ENCODE measurements at regions not wholly inside any gene's neighbourhood (a gene's known extent, or its start where the extent isn't known, plus 50 kb on each side); places are given as distances from the start of the nearest gene placed in this dataset.

- Histone ChIP-seq H3K9me3 (ENCODE audit: low read length) (no peaks in the 10 kb centered on the region), H3K27me3 (ENCODE audit: insufficient read depth, low read length) (no peaks in the 10 kb centered on the region), H3K36me3 (ENCODE audit: insufficient read depth, low read length) (no peaks in the 10 kb centered on the region), H2AFZ (ENCODE audit: low read depth, low read length) (no peak overlapping the region), H3K4me3 (ENCODE audit: low read length) (no peak overlapping the region), H3K4me1 (ENCODE audit: insufficient read depth, low read length) (peaks cover 5% of the 10 kb centered on the region)
These were observed 493.6 kb upstream of the MDFIC2 start for GRCh38 chr3:70806021-70806420.

GRCh38 chr3:70805061-70805889, 492.8 kb upstream of the MDFIC2 start:
- H3K4me3 ChIP-seq (ENCODE audit: low read length): no peak overlapping the region

GRCh38 chr3:70803891-70804290, 491.5 kb upstream of the MDFIC2 start:
- no peak overlapping the region for H2AFZ ChIP-seq (ENCODE audit: low read depth, low read length)
- no peak overlapping the region for H3K4me3 ChIP-seq (ENCODE audit: low read length)
- H3K27me3 ChIP-seq (ENCODE audit: insufficient read depth, low read length): no peaks in the 10 kb centered on the region
- H3K9me3 ChIP-seq (ENCODE audit: low read length): no peaks in the 10 kb centered on the region
- H3K4me1 ChIP-seq (ENCODE audit: insufficient read depth, low read length): peaks cover 4% of the 10 kb centered on the region
- H3K36me3 ChIP-seq (ENCODE audit: insufficient read depth, low read length): no peaks in the 10 kb centered on the region

More at GRCh38 chr3:70805061-70805889, 492.8 kb upstream of the MDFIC2 start:
- peaks cover 4% of the 10 kb centered on the region for H3K4me1 ChIP-seq (ENCODE audit: insufficient read depth, low read length)
- no peaks in the 10 kb centered on the region for H3K27me3 ChIP-seq (ENCODE audit: insufficient read depth, low read length)
- no peaks in the 10 kb centered on the region for H3K36me3 ChIP-seq (ENCODE audit: insufficient read depth, low read length)
- no peak overlapping the region for H2AFZ ChIP-seq (ENCODE audit: low read depth, low read length)
- no peaks in the 10 kb centered on the region for H3K9me3 ChIP-seq (ENCODE audit: low read length)

- Histone ChIP-seq H3K9me3 (ENCODE audit: low read length) (no peaks in the 10 kb centered on the region), H3K4me1 (ENCODE audit: insufficient read depth, low read length) (peaks cover 4% of the 10 kb centered on the region), H3K4me3 (ENCODE audit: low read length) (no peak overlapping the region), H3K36me3 (ENCODE audit: insufficient read depth, low read length) (no peaks in the 10 kb centered on the region), H2AFZ (ENCODE audit: low read depth, low read length) (no peak overlapping the region), H3K27me3 (ENCODE audit: insufficient read depth, low read length) (no peaks in the 10 kb centered on the region)
These were observed 490.9 kb upstream of the MDFIC2 start for GRCh38 chr3:70803319-70803718.

GRCh38 chr3:70800951-70801350, 488.5 kb upstream of the MDFIC2 start:
- no peak overlapping the region for H3K4me3 ChIP-seq (ENCODE audit: low read length)
- H3K36me3 ChIP-seq (ENCODE audit: insufficient read depth, low read length): no peaks in the 10 kb centered on the region
- H3K9me3 ChIP-seq (ENCODE audit: low read length): no peaks in the 10 kb centered on the region
- H2AFZ ChIP-seq (ENCODE audit: low read depth, low read length): no peak overlapping the region
- H3K27me3 ChIP-seq (ENCODE audit: insufficient read depth, low read length): no peaks in the 10 kb centered on the region
- no peaks in the 10 kb centered on the region for H3K4me1 ChIP-seq (ENCODE audit: insufficient read depth, low read length)

- no peaks in the 10 kb centered on the region for H3K9me3 ChIP-seq (ENCODE audit: low read length)
- H3K4me1 ChIP-seq (ENCODE audit: insufficient read depth, low read length): no peaks in the 10 kb centered on the region
- no peak overlapping the region for H3K4me3 ChIP-seq (ENCODE audit: low read length)
- H2AFZ ChIP-seq (ENCODE audit: low read depth, low read length): no peak overlapping the region
- H3K27me3 ChIP-seq (ENCODE audit: insufficient read depth, low read length): no peaks in the 10 kb centered on the region
- H3K36me3 ChIP-seq (ENCODE audit: insufficient read depth, low read length): no peaks in the 10 kb centered on the region
These were observed 477.4 kb upstream of the MDFIC2 start for GRCh38 chr3:70789878-70790277.

GRCh38 chr3:70780790-70781189, 468.4 kb upstream of the MDFIC2 start:
- H3K27me3 ChIP-seq (ENCODE audit: insufficient read depth, low read length): no peaks in the 10 kb centered on the region

GRCh38 chr3:70779296-70779695, 466.9 kb upstream of the MDFIC2 start:
- H3K27me3 ChIP-seq (ENCODE audit: insufficient read depth, low read length): no peaks in the 10 kb centered on the region
- H3K9me3 ChIP-seq (ENCODE audit: low read length): no peaks in the 10 kb centered on the region
- H2AFZ ChIP-seq (ENCODE audit: low read depth, low read length): no peak overlapping the region
- H3K4me1 ChIP-seq (ENCODE audit: insufficient read depth, low read length): no peaks in the 10 kb centered on the region
- H3K36me3 ChIP-seq (ENCODE audit: insufficient read depth, low read length): no peaks in the 10 kb centered on the region
- H3K4me3 ChIP-seq (ENCODE audit: low read length): no peak overlapping the region

More at GRCh38 chr3:70780790-70781189, 468.4 kb upstream of the MDFIC2 start:
- H2AFZ ChIP-seq (ENCODE audit: low read depth, low read length): no peak overlapping the region
- no peaks in the 10 kb centered on the region for H3K36me3 ChIP-seq (ENCODE audit: insufficient read depth, low read length)
- H3K4me1 ChIP-seq (ENCODE audit: insufficient read depth, low read length): no peaks in the 10 kb centered on the region
- no peak overlapping the region for H3K4me3 ChIP-seq (ENCODE audit: low read length)
- no peaks in the 10 kb centered on the region for H3K9me3 ChIP-seq (ENCODE audit: low read length)

GRCh38 chr3:70776081-70776480, 463.6 kb upstream of the MDFIC2 start:
- Histone ChIP-seq H3K27me3 (ENCODE audit: insufficient read depth, low read length) (no peaks in the 10 kb centered on the region), H2AFZ (ENCODE audit: low read depth, low read length) (no peak overlapping the region), H3K9me3 (ENCODE audit: low read length) (no peaks in the 10 kb centered on the region), H3K36me3 (ENCODE audit: insufficient read depth, low read length) (no peaks in the 10 kb centered on the region), H3K4me1 (ENCODE audit: insufficient read depth, low read length) (no peaks in the 10 kb centered on the region), H3K4me3 (ENCODE audit: low read length) (no peak overlapping the region)

GRCh38 chr3:70775257-70775656, 462.8 kb upstream of the MDFIC2 start:
- Histone ChIP-seq H3K4me3 (ENCODE audit: low read length) (no peak overlapping the region), H3K27me3 (ENCODE audit: insufficient read depth, low read length) (no peaks in the 10 kb centered on the region), H3K9me3 (ENCODE audit: low read length) (no peaks in the 10 kb centered on the region), H2AFZ (ENCODE audit: low read depth, low read length) (no peak overlapping the region), H3K4me1 (ENCODE audit: insufficient read depth, low read length) (no peaks in the 10 kb centered on the region), H3K36me3 (ENCODE audit: insufficient read depth, low read length) (no peaks in the 10 kb centered on the region)

- Histone ChIP-seq H3K9me3 (ENCODE audit: low read length) (no peaks in the 10 kb centered on the region), H3K4me1 (ENCODE audit: insufficient read depth, low read length) (no peaks in the 10 kb centered on the region), H3K36me3 (ENCODE audit: insufficient read depth, low read length) (no peaks in the 10 kb centered on the region), H3K4me3 (ENCODE audit: low read length) (no peak overlapping the region), H3K27me3 (ENCODE audit: insufficient read depth, low read length) (no peaks in the 10 kb centered on the region), H2AFZ (ENCODE audit: low read depth, low read length) (no peak overlapping the region)
These were observed 462.2 kb upstream of the MDFIC2 start for GRCh38 chr3:70774641-70775040.

- H2AFZ ChIP-seq (ENCODE audit: low read depth, low read length): no peak overlapping the region
- H3K27me3 ChIP-seq (ENCODE audit: insufficient read depth, low read length): no peaks in the 10 kb centered on the region
- H3K4me1 ChIP-seq (ENCODE audit: insufficient read depth, low read length): no peaks in the 10 kb centered on the region
- no peak overlapping the region for H3K4me3 ChIP-seq (ENCODE audit: low read length)
- H3K36me3 ChIP-seq (ENCODE audit: insufficient read depth, low read length): no peaks in the 10 kb centered on the region
- H3K9me3 ChIP-seq (ENCODE audit: low read length): no peaks in the 10 kb centered on the region
These were observed 459.1 kb upstream of the MDFIC2 start for GRCh38 chr3:70771426-70772147.

- no peaks in the 10 kb centered on the region for H3K27me3 ChIP-seq (ENCODE audit: insufficient read depth, low read length)
- H3K9me3 ChIP-seq (ENCODE audit: low read length): no peaks in the 10 kb centered on the region
- H3K4me1 ChIP-seq (ENCODE audit: insufficient read depth, low read length): no peaks in the 10 kb centered on the region
These were observed 458.2 kb upstream of the MDFIC2 start for GRCh38 chr3:70770650-70771049.

More at GRCh38 chr3:70770650-70771049, 458.2 kb upstream of the MDFIC2 start:
- H3K4me3 ChIP-seq (ENCODE audit: low read length): no peak overlapping the region
- H3K36me3 ChIP-seq (ENCODE audit: insufficient read depth, low read length): no peaks in the 10 kb centered on the region
- no peak overlapping the region for H2AFZ ChIP-seq (ENCODE audit: low read depth, low read length)

All from neuron (in vitro differentiated cells).